ENCODE measurements at regions not wholly inside any gene's neighbourhood (a gene's known extent, or its start where the extent isn't known, plus 50 kb on each side); places are given as distances from the start of the nearest gene placed in this dataset.

- no peaks in the 10 kb centered on the region for H3K27me3 ChIP-seq (replicated peaks in 2 of 5; ENCODE audit: control insufficient read depth in 4 of 5, insufficient read depth in 5 of 5, low read length in 4 of 5)
- no peak for DNase-seq
- POLR2A ChIA-PET: interaction anchor here (0.6 kb wide), 1 partner anchor 32 kb away, joined by 3 read pairs; no protein-coding TSS in a partner anchor
- CTCF ChIA-PET: interaction anchor here (2.2 kb wide), 1 partner anchor 25 kb away, joined by 6 read pairs; no protein-coding TSS in a partner anchor
- H3K4me1 ChIP-seq (ENCODE audit: control extremely low read depth in 1 of 4, control insufficient read depth in 4 of 4, insufficient read depth in 4 of 4, low read length in 3 of 4): no peaks in the 10 kb centered on the region
- H3K36me3 ChIP-seq (ENCODE audit: control insufficient read depth in 4 of 4, insufficient read depth in 4 of 4, low read length in 3 of 4): no peaks in the 10 kb centered on the region
- H3K9me3 ChIP-seq (ENCODE audit: control extremely low read depth in 1 of 5, control insufficient read depth in 4 of 5, insufficient read depth in 2 of 5, low read depth in 1 of 5, low read length in 4 of 5): no peaks in the 10 kb centered on the region
- WGBS (ENCODE audit: insufficient coverage): 70% methylated on average over 2 of the region's 5 CpGs
- no peak overlapping the region for H3K4me3 ChIP-seq (ENCODE audit: control insufficient read depth in 1 of 7, extremely low read depth in 1 of 7, insufficient read depth in 4 of 7, low read depth in 2 of 7, low read length in 6 of 7)
- H3K27ac ChIP-seq (ENCODE audit: insufficient read depth in 1 of 2, low read depth in 1 of 2, low read length in 2 of 2, poor library complexity in 1 of 2, severe bottlenecking in 2 of 2): no peak overlapping the region
Observed at GRCh38 chr12:97173688-97174410, 266.8 kb downstream of the NEDD1 start.

GRCh38 chr12:97177481-97177880 is 270.4 kb downstream of the NEDD1 start:
- Histone ChIP-seq H3K27ac (ENCODE audit: insufficient read depth in 1 of 2, low read depth in 1 of 2, low read length in 2 of 2, poor library complexity in 1 of 2, severe bottlenecking in 2 of 2) (no peak overlapping the region), H3K36me3 (ENCODE audit: control insufficient read depth in 4 of 4, insufficient read depth in 4 of 4, low read length in 3 of 4) (no peaks in the 10 kb centered on the region), H3K9me3 (ENCODE audit: control extremely low read depth in 1 of 5, control insufficient read depth in 4 of 5, insufficient read depth in 2 of 5, low read depth in 1 of 5, low read length in 4 of 5) (no peaks in the 10 kb centered on the region), H3K4me1 (ENCODE audit: control extremely low read depth in 1 of 4, control insufficient read depth in 4 of 4, insufficient read depth in 4 of 4, low read length in 3 of 4) (no peaks in the 10 kb centered on the region), H3K27me3 (replicated peaks in 2 of 5; ENCODE audit: control insufficient read depth in 4 of 5, insufficient read depth in 5 of 5, low read length in 4 of 5) (no peaks in the 10 kb centered on the region), H3K4me3 (ENCODE audit: control insufficient read depth in 1 of 7, extremely low read depth in 1 of 7, insufficient read depth in 4 of 7, low read depth in 2 of 7, low read length in 6 of 7) (no peak overlapping the region)
- ChIA-PET CTCF (no interaction called here), POLR2A (no interaction called here)
- no peak for DNase-seq
- 100% methylated on average over 2 of the region's 4 CpGs for WGBS (ENCODE audit: insufficient coverage)

- peaks cover 0 to 2% (median 0%) of the 10 kb centered on the region in 5 experiments for H3K9me3 ChIP-seq (ENCODE audit: control extremely low read depth in 1 of 5, control insufficient read depth in 4 of 5, insufficient read depth in 2 of 5, low read depth in 1 of 5, low read length in 4 of 5)
- no peak for DNase-seq
- H3K36me3 ChIP-seq (ENCODE audit: control insufficient read depth in 4 of 4, insufficient read depth in 4 of 4, low read length in 3 of 4): no peaks in the 10 kb centered on the region
- ChIA-PET POLR2A (no interaction called here), CTCF (no interaction called here)
- H3K27me3 ChIP-seq (replicated peaks in 2 of 5; ENCODE audit: control insufficient read depth in 4 of 5, insufficient read depth in 5 of 5, low read length in 4 of 5): no peaks in the 10 kb centered on the region
- no peak overlapping the region for H3K4me3 ChIP-seq (ENCODE audit: control insufficient read depth in 1 of 7, extremely low read depth in 1 of 7, insufficient read depth in 4 of 7, low read depth in 2 of 7, low read length in 6 of 7)
- 92% methylated on average over 10 of the region's 10 CpGs for WGBS (ENCODE audit: insufficient coverage)
- H3K27ac ChIP-seq (ENCODE audit: insufficient read depth in 1 of 2, low read depth in 1 of 2, low read length in 2 of 2, poor library complexity in 1 of 2, severe bottlenecking in 2 of 2): no peak overlapping the region
- H3K4me1 ChIP-seq (ENCODE audit: control extremely low read depth in 1 of 4, control insufficient read depth in 4 of 4, insufficient read depth in 4 of 4, low read length in 3 of 4): no peaks in the 10 kb centered on the region
Observed at GRCh38 chr12:97181571-97182265, 274.7 kb downstream of the NEDD1 start.

GRCh38 chr12:97182769-97183168 is 275.7 kb downstream of the NEDD1 start:
- ChIA-PET CTCF (no interaction called here), POLR2A (no interaction called here)
- 50% methylated on average over 1 of the region's 4 CpGs for WGBS (ENCODE audit: insufficient coverage)
- H3K4me1 ChIP-seq (ENCODE audit: control extremely low read depth in 1 of 4, control insufficient read depth in 4 of 4, insufficient read depth in 4 of 4, low read length in 3 of 4): no peaks in the 10 kb centered on the region
- no peak overlapping the region for H3K4me3 ChIP-seq (ENCODE audit: control insufficient read depth in 1 of 7, extremely low read depth in 1 of 7, insufficient read depth in 4 of 7, low read depth in 2 of 7, low read length in 6 of 7)
- no peak overlapping the region for H3K27ac ChIP-seq (ENCODE audit: insufficient read depth in 1 of 2, low read depth in 1 of 2, low read length in 2 of 2, poor library complexity in 1 of 2, severe bottlenecking in 2 of 2)
- H3K36me3 ChIP-seq (ENCODE audit: control insufficient read depth in 4 of 4, insufficient read depth in 4 of 4, low read length in 3 of 4): no peaks in the 10 kb centered on the region
- DNase-seq: no peak
- H3K27me3 ChIP-seq (replicated peaks in 2 of 5; ENCODE audit: control insufficient read depth in 4 of 5, insufficient read depth in 5 of 5, low read length in 4 of 5): no peaks in the 10 kb centered on the region
- H3K9me3 ChIP-seq (ENCODE audit: control extremely low read depth in 1 of 5, control insufficient read depth in 4 of 5, insufficient read depth in 2 of 5, low read depth in 1 of 5, low read length in 4 of 5): peaks cover 0 to 2% (median 0%) of the 10 kb centered on the region in 5 experiments

GRCh38 chr12:97184127-97184773 is 277.2 kb downstream of the NEDD1 start:
- no peaks in the 10 kb centered on the region for H3K4me1 ChIP-seq (ENCODE audit: control extremely low read depth in 1 of 4, control insufficient read depth in 4 of 4, insufficient read depth in 4 of 4, low read length in 3 of 4)
- 100% methylated on average over 3 of the region's 3 CpGs for WGBS (ENCODE audit: insufficient coverage)
- H3K36me3 ChIP-seq (ENCODE audit: control insufficient read depth in 4 of 4, insufficient read depth in 4 of 4, low read length in 3 of 4): no peaks in the 10 kb centered on the region
- peaks cover 0 to 2% (median 0%) of the 10 kb centered on the region in 5 experiments for H3K9me3 ChIP-seq (ENCODE audit: control extremely low read depth in 1 of 5, control insufficient read depth in 4 of 5, insufficient read depth in 2 of 5, low read depth in 1 of 5, low read length in 4 of 5)
- DNase-seq: no peak
- H3K27ac ChIP-seq (ENCODE audit: insufficient read depth in 1 of 2, low read depth in 1 of 2, low read length in 2 of 2, poor library complexity in 1 of 2, severe bottlenecking in 2 of 2): no peak overlapping the region
- POLR2A ChIA-PET: no interaction called here
- no peak overlapping the region for H3K4me3 ChIP-seq (ENCODE audit: control insufficient read depth in 1 of 7, extremely low read depth in 1 of 7, insufficient read depth in 4 of 7, low read depth in 2 of 7, low read length in 6 of 7)
- CTCF ChIA-PET: no interaction called here
- no peaks in the 10 kb centered on the region for H3K27me3 ChIP-seq (replicated peaks in 2 of 5; ENCODE audit: control insufficient read depth in 4 of 5, insufficient read depth in 5 of 5, low read length in 4 of 5)

- no peak overlapping the region for H3K27ac ChIP-seq (ENCODE audit: insufficient read depth in 1 of 2, low read depth in 1 of 2, low read length in 2 of 2, poor library complexity in 1 of 2, severe bottlenecking in 2 of 2)
- ChIA-PET CTCF (no interaction called here), POLR2A (no interaction called here)
- peaks cover 0 to 2% (median 0%) of the 10 kb centered on the region in 5 experiments for H3K9me3 ChIP-seq (ENCODE audit: control extremely low read depth in 1 of 5, control insufficient read depth in 4 of 5, insufficient read depth in 2 of 5, low read depth in 1 of 5, low read length in 4 of 5)
- no peaks in the 10 kb centered on the region for H3K27me3 ChIP-seq (replicated peaks in 2 of 5; ENCODE audit: control insufficient read depth in 4 of 5, insufficient read depth in 5 of 5, low read length in 4 of 5)
- 90% methylated on average over 3 of the region's 4 CpGs for WGBS (ENCODE audit: insufficient coverage)
- no peak overlapping the region for H3K4me3 ChIP-seq (ENCODE audit: control insufficient read depth in 1 of 7, extremely low read depth in 1 of 7, insufficient read depth in 4 of 7, low read depth in 2 of 7, low read length in 6 of 7)
- DNase-seq: no peak
- no peaks in the 10 kb centered on the region for H3K36me3 ChIP-seq (ENCODE audit: control insufficient read depth in 4 of 4, insufficient read depth in 4 of 4, low read length in 3 of 4)
- no peaks in the 10 kb centered on the region for H3K4me1 ChIP-seq (ENCODE audit: control extremely low read depth in 1 of 4, control insufficient read depth in 4 of 4, insufficient read depth in 4 of 4, low read length in 3 of 4)
Observed at GRCh38 chr12:97185567-97185966, 277.0 kb upstream of the RMST start.

- CTCF ChIA-PET: no interaction called here
- Histone ChIP-seq H3K27me3 (replicated peaks in 2 of 5; ENCODE audit: control insufficient read depth in 4 of 5, insufficient read depth in 5 of 5, low read length in 4 of 5) (no peaks in the 10 kb centered on the region), H3K27ac (ENCODE audit: insufficient read depth in 1 of 2, low read depth in 1 of 2, low read length in 2 of 2, poor library complexity in 1 of 2, severe bottlenecking in 2 of 2) (no peak overlapping the region), H3K9me3 (ENCODE audit: control extremely low read depth in 1 of 5, control insufficient read depth in 4 of 5, insufficient read depth in 2 of 5, low read depth in 1 of 5, low read length in 4 of 5) (peaks cover 0 to 7% (median 2%) of the 10 kb centered on the region in 5 experiments), H3K4me3 (ENCODE audit: control insufficient read depth in 1 of 7, extremely low read depth in 1 of 7, insufficient read depth in 4 of 7, low read depth in 2 of 7, low read length in 6 of 7) (no peak overlapping the region), H3K4me1 (ENCODE audit: control extremely low read depth in 1 of 4, control insufficient read depth in 4 of 4, insufficient read depth in 4 of 4, low read length in 3 of 4) (no peaks in the 10 kb centered on the region), H3K36me3 (ENCODE audit: control insufficient read depth in 4 of 4, insufficient read depth in 4 of 4, low read length in 3 of 4) (no peaks in the 10 kb centered on the region)
- 83% methylated on average over 1 of the region's 4 CpGs for WGBS (ENCODE audit: insufficient coverage)
- no peak for DNase-seq
- POLR2A ChIA-PET: no interaction called here
Observed at GRCh38 chr12:97194546-97194945, 268.1 kb upstream of the RMST start.
